Fibroblast of lung (primary cell): ENCODE measurements at regions not wholly inside any gene's neighbourhood (a gene's known extent, or its start where the extent isn't known, plus 50 kb on each side); places are given as distances from the start of the nearest gene placed in this dataset.

Experiments
- DNase-seq, 2 donors: peaks; one replicate each; pipeline versions ENCODE4 v3.0.0 to v3.0.0-alpha.2; 2010; ENCODE audit warnings: low read depth in 2 of 2
- H2AFZ ChIP-seq: 2 replicates; pipeline ENCODE4 v1.5.1; 2012; ENCODE audit warnings: low read length, control low read depth, inconsistent platforms
- H3K27ac ChIP-seq: 2 replicates; pipeline ENCODE4 v1.5.1; 2011; ENCODE audit warnings: low read length, control low read depth; ENCODE audit not compliant: insufficient read depth
- H3K27me3 ChIP-seq: 2 replicates; pipeline ENCODE4 v1.5.1; 2011; ENCODE audit warnings: mild to moderate bottlenecking, low read length; ENCODE audit not compliant: control insufficient read depth, insufficient read depth
- H3K36me3 ChIP-seq: 2 replicates; pipeline ENCODE4 v1.5.1; 2011; ENCODE audit warnings: low read length; ENCODE audit not compliant: control insufficient read depth, insufficient read depth
- H3K4me1 ChIP-seq: 2 replicates; pipeline ENCODE4 v1.5.1; 2011; ENCODE audit warnings: low read length; ENCODE audit not compliant: control insufficient read depth, insufficient read depth; ENCODE audit errors: extremely low read depth
- H3K4me2 ChIP-seq: 2 replicates; pipeline ENCODE4 v1.5.1; 2011; ENCODE audit warnings: low read length, control low read depth; ENCODE audit not compliant: insufficient read depth; ENCODE audit errors: extremely low read depth
- H3K4me3 ChIP-seq, 4 experiments: fragments of 200-600 bp in 1 of 4; sonication (generic) in 1 of 4; replicated peaks in 1 of 4; 2 replicates each; pipeline ENCODE4 v1.5.1; 2011 to 2016; ENCODE audit warnings: low read length in 4 of 4, low read depth in 3 of 4, mild to moderate bottlenecking in 3 of 4, control low read depth in 2 of 4, inconsistent platforms in 1 of 4, mixed read lengths in 1 of 4; ENCODE audit not compliant: insufficient read depth in 1 of 4; ENCODE audit errors: control extremely low read depth in 1 of 4
- H3K79me2 ChIP-seq: 2 replicates; pipeline ENCODE4 v1.5.1; 2012; ENCODE audit warnings: mild to moderate bottlenecking, low read length, inconsistent platforms; ENCODE audit not compliant: control insufficient read depth, insufficient read depth
- H3K9ac ChIP-seq: 2 replicates; pipeline ENCODE4 v1.5.1; 2011; ENCODE audit warnings: mild to moderate bottlenecking, low read length, control low read depth; ENCODE audit not compliant: insufficient read depth
- H3K9me3 ChIP-seq: 2 replicates; pipeline ENCODE4 v1.5.1; 2012; ENCODE audit warnings: low read depth, low read length; ENCODE audit not compliant: control insufficient read depth, insufficient read depth
- H4K20me1 ChIP-seq: 2 replicates; pipeline ENCODE4 v1.5.1; 2011; ENCODE audit warnings: low read length; ENCODE audit not compliant: control insufficient read depth, insufficient read depth; ENCODE audit errors: extremely low read depth
- CTCF ChIP-seq, 2 donors: IDR thresholded peaks in 1 of 2; conservative IDR thresholded peaks in 1 of 2; 1 replicate in 1 of 2; 2 replicates in 1 of 2; pipeline ENCODE4 v1.5.1; 2011 to 2012; ENCODE audit warnings: low read length in 2 of 2, control low read depth in 1 of 2, inconsistent platforms in 1 of 2, low read depth in 1 of 2, mild to moderate bottlenecking in 1 of 2
- EZH2 ChIP-seq: IDR thresholded peaks from 2 replicates; pipeline ENCODE4 v1.5.1; 2012; ENCODE audit warnings: low read length, control low read depth, mild to moderate bottlenecking; ENCODE audit errors: missing control alignments

DNA sequence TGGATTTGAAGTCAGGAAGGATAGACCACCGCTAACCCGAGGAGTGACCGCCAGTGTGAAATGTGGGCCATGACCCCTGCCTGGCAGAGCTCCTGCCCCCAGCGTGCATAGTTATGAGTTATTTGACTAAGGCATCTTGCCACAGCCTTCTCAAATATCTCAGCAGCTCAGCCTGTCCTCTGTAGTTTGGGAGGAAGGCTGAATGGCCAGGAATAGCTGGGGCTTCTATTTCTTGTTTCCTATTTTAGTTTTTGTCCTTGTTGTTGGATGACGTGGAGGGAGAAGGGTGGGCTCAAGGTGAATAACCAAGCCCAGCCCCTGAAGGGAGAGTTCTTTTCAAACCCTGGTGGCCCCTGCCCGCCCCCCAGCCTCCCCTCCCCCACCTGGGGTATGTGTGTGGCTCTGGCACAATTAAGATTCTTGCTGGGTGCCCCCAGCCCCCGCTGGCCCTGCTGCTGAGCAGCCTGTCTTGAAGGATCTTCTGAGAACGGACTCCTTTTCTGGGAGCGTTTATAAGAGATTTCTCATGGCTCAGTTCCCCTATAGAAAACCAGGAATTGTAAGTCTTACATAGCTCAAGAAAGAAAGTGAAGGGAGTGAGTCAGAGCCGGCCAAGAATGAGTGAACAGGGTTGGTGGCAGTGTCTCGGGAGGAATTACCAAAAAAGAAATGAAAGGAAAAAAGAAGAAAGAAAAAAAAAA lies 157.4 kb downstream of the GLI2 start:
- DNase-seq, result peak; percentile 67 to 80
- Histone ChIP-seq H3K4me1 (no peaks in the 10 kb centered on the region), H3K36me3 (no peaks in the 10 kb centered on the region), H3K4me2 (peak overlapping the region; percentile 46), H3K27me3 (no peaks in the 10 kb centered on the region), H3K9ac (no peak overlapping the region), H2AFZ (no peak overlapping the region), H4K20me1 (no peaks in the 10 kb centered on the region), H3K27ac (no peak overlapping the region), H3K9me3 (no peaks in the 10 kb centered on the region), H3K4me3 (no peak overlapping the region), H3K79me2 (no peaks in the 10 kb centered on the region)
- TF ChIP-seq EZH2 (no peak), CTCF (conservative IDR thresholded peaks at IDR 0.05 in 1 of 2, IDR thresholded peaks at IDR 0.05 in 1 of 2; ENCODE audit: low read depth in 1 of 2, low read length in 2 of 2) (no peak)

- Histone ChIP-seq H3K9me3 (no peaks in the 10 kb centered on the region), H3K36me3 (no peaks in the 10 kb centered on the region), H3K4me2 (peak overlapping the region; percentile 55), H3K27me3 (no peaks in the 10 kb centered on the region), H3K4me3 (no peak overlapping the region), H4K20me1 (no peaks in the 10 kb centered on the region), H3K27ac (no peak overlapping the region), H3K9ac (no peak overlapping the region), H3K4me1 (no peaks in the 10 kb centered on the region), H3K79me2 (no peaks in the 10 kb centered on the region), H2AFZ (no peak overlapping the region)
- DNase-seq, result peak in 1 of 2 donors; percentile 46
- no peak for TF ChIP-seq EZH2
- TF ChIP-seq CTCF (conservative IDR thresholded peaks at IDR 0.05 in 1 of 2, IDR thresholded peaks at IDR 0.05 in 1 of 2; ENCODE audit: low read depth in 1 of 2, low read length in 2 of 2), result no peak
Observed at GRCh38 chr2:120893811-120894584, 158.3 kb downstream of the GLI2 start.

GRCh38 chr2:120894966-120895365 lies 159.3 kb downstream of the GLI2 start:
- TF ChIP-seq EZH2, result no peak
- TF ChIP-seq CTCF (conservative IDR thresholded peaks at IDR 0.05 in 1 of 2, IDR thresholded peaks at IDR 0.05 in 1 of 2; ENCODE audit: low read depth in 1 of 2, low read length in 2 of 2), result no peak
- Histone ChIP-seq H3K9me3 (no peaks in the 10 kb centered on the region), H3K27me3 (no peaks in the 10 kb centered on the region), H3K4me1 (no peaks in the 10 kb centered on the region), H3K4me3 (no peak overlapping the region), H3K36me3 (no peaks in the 10 kb centered on the region), H4K20me1 (no peaks in the 10 kb centered on the region), H3K27ac (no peak overlapping the region), H3K9ac (no peak overlapping the region), H2AFZ (no peak overlapping the region), H3K4me2 (no peak overlapping the region), H3K79me2 (no peaks in the 10 kb centered on the region)
- no peak for DNase-seq
